ENCODE measurements at regions not wholly inside any gene's neighbourhood (a gene's known extent, or its start where the extent isn't known, plus 50 kb on each side); places are given as distances from the start of the nearest gene placed in this dataset.

DNA sequence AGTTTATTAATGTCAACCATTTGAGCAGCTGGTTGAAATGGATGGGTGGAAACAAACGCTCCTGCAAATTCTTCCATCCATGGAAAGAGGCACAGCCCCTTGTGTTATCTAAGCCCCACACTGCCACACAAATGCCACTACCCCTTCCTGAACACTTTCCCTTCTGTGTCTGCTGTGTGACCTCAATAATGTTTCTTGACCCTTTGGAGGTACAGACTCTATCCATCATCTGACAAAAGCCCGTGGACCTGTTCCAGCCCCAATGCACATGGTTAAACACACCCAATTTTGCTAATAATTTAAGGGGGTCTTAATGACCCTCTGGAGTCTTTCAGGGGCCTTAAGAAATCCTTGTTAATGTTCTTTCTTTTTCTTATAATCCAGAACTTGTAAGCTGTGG lies 482.2 kb upstream of the CFAP20DC start:
- TF ChIP-seq GABPA (IDR thresholded peaks at IDR 0.05; ENCODE audit: low read depth), result no peak
- H3K4me3 ChIP-seq (replicated peaks; ENCODE audit: insufficient read depth, low read length), result no peak overlapping the region
- H3K27me3 ChIP-seq (ENCODE audit: insufficient read depth, poor library complexity, severe bottlenecking), result no peaks in the 10 kb centered on the region
- no peak for DNase-seq (ENCODE audit: low read depth in 1 of 2, low spot score in 1 of 2)
- no peak overlapping the region for H3K27ac ChIP-seq (replicated peaks)

DNA sequence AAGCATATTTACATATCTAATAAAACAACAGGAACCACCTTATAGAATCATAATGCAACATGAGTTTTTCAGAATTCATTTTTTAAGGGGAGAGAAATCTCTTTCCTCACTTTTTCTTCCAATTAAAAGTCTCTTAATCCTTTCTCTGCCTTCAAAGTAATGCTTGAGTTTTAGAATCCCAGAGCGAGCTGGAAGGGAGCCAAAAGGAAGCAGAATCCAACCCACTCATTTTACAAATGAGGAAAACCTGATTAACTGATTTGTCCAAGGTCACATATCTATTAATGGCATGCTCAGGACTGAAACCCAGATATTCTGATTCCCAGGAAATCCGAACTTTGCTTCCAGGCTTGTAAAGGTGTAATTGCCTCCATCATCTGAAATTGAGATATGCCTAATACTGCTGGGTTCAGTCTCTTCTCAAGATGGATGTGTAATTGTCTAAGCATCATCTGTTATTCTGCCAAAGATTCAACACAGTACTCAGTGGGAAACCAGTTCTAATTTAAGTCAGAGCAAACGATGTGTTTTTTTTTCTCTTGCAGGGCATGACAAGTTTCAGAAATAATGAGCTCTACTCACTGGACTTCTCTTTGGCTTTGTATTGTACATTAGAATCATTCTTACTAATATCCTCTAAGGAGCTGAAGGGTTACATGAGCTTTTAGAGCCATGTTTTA lies 481.4 kb upstream of the CFAP20DC start:
- H3K4me3 ChIP-seq (replicated peaks; ENCODE audit: insufficient read depth, low read length), result no peak overlapping the region
- no peaks in the 10 kb centered on the region for H3K27me3 ChIP-seq (ENCODE audit: insufficient read depth, poor library complexity, severe bottlenecking)
- no peak for DNase-seq (ENCODE audit: low read depth in 1 of 2, low spot score in 1 of 2)
- H3K27ac ChIP-seq (replicated peaks), result no peak overlapping the region
- TF ChIP-seq SPI1 (IDR thresholded peaks at IDR 0.05; ENCODE audit: borderline replicate concordance, low read depth) (no peak), POLR2AphosphoS5 (IDR thresholded peaks at IDR 0.05; ENCODE audit: low read depth) (no peak), GABPA (IDR thresholded peaks at IDR 0.05; ENCODE audit: low read depth) (no peak)
- TF ChIP-seq, protein P1, sequence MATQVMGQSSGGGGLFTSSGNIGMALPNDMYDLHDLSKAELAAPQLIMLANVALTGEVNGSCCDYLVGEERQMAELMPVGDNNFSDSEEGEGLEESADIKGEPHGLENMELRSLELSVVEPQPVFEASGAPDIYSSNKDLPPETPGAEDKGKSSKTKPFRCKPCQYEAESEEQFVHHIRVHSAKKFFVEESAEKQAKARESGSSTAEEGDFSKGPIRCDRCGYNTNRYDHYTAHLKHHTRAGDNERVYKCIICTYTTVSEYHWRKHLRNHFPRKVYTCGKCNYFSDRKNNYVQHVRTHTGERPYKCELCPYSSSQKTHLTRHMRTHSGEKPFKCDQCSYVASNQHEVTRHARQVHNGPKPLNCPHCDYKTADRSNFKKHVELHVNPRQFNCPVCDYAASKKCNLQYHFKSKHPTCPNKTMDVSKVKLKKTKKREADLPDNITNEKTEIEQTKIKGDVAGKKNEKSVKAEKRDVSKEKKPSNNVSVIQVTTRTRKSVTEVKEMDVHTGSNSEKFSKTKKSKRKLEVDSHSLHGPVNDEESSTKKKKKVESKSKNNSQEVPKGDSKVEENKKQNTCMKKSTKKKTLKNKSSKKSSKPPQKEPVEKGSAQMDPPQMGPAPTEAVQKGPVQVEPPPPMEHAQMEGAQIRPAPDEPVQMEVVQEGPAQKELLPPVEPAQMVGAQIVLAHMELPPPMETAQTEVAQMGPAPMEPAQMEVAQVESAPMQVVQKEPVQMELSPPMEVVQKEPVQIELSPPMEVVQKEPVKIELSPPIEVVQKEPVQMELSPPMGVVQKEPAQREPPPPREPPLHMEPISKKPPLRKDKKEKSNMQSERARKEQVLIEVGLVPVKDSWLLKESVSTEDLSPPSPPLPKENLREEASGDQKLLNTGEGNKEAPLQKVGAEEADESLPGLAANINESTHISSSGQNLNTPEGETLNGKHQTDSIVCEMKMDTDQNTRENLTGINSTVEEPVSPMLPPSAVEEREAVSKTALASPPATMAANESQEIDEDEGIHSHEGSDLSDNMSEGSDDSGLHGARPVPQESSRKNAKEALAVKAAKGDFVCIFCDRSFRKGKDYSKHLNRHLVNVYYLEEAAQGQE (IDR thresholded peaks at IDR 0.05; ENCODE audit: insufficient replicate concordance, low read depth), result no peak
- TF ChIP-seq, protein P2, sequence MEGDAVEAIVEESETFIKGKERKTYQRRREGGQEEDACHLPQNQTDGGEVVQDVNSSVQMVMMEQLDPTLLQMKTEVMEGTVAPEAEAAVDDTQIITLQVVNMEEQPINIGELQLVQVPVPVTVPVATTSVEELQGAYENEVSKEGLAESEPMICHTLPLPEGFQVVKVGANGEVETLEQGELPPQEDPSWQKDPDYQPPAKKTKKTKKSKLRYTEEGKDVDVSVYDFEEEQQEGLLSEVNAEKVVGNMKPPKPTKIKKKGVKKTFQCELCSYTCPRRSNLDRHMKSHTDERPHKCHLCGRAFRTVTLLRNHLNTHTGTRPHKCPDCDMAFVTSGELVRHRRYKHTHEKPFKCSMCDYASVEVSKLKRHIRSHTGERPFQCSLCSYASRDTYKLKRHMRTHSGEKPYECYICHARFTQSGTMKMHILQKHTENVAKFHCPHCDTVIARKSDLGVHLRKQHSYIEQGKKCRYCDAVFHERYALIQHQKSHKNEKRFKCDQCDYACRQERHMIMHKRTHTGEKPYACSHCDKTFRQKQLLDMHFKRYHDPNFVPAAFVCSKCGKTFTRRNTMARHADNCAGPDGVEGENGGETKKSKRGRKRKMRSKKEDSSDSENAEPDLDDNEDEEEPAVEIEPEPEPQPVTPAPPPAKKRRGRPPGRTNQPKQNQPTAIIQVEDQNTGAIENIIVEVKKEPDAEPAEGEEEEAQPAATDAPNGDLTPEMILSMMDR (IDR thresholded peaks at IDR 0.05; ENCODE audit: insufficient read depth, low read length), result no peak

DNA sequence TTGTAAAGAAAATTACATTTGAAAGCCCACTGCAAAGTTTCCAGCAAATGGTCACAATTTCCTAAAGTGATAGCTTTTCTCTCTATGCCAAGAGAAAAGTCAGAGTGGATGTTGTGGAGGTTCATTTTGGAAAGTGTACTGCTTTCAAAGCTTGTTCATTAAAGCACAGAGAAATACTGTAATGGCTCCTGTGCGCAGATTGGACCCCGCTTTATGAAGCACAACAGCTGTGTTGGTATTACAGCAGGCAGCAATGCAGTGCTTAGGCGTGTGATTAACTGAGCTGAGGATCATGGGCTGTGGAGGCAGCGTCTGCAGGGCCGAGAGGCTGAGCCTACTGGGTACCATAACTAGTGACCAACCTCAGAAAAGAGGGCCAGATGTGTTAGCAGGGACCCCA lies 478.4 kb upstream of the CFAP20DC start:
- Histone ChIP-seq H3K27ac (replicated peaks) (no peak overlapping the region), H3K27me3 (ENCODE audit: insufficient read depth, poor library complexity, severe bottlenecking) (no peaks in the 10 kb centered on the region), H3K4me3 (replicated peaks; ENCODE audit: insufficient read depth, low read length) (no peak overlapping the region)
- DNase-seq (ENCODE audit: low read depth in 1 of 2, low spot score in 1 of 2), result no peak
- TF ChIP-seq POLR2AphosphoS5 (IDR thresholded peaks at IDR 0.05; ENCODE audit: low read depth) (no peak), GABPA (IDR thresholded peaks at IDR 0.05; ENCODE audit: low read depth) (no peak), SPI1 (IDR thresholded peaks at IDR 0.05; ENCODE audit: borderline replicate concordance, low read depth) (no peak)
- TF ChIP-seq, protein P1 (IDR thresholded peaks at IDR 0.05; ENCODE audit: insufficient replicate concordance, low read depth), result no peak
- TF ChIP-seq, protein P2 (IDR thresholded peaks at IDR 0.05; ENCODE audit: insufficient read depth, low read length), result no peak

DNA sequence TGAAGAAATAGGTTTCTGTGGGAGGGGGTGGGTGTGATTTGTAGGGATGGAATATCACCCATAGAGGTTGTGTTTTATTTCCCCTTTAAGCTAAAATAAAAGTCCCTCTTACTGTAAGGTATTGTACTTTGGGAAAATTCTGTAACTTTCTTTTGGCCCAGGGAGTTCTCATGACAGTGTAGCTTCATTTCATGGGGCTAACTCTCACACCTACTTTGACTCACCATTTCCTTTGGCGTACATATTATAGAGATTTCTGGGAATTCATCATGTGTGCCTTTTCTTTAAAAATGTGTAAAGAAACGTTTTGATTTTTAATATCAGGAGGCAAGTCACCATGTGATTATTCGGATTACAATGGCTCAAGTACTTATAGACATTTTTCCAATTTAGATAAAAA lies 477.7 kb upstream of the CFAP20DC start:
- Histone ChIP-seq H3K4me3 (replicated peaks; ENCODE audit: insufficient read depth, low read length) (no peak overlapping the region), H3K27me3 (ENCODE audit: insufficient read depth, poor library complexity, severe bottlenecking) (no peaks in the 10 kb centered on the region), H3K27ac (replicated peaks) (no peak overlapping the region)
- TF ChIP-seq GABPA (IDR thresholded peaks at IDR 0.05; ENCODE audit: low read depth), result no peak
- no peak for TF ChIP-seq POLR2AphosphoS5 (IDR thresholded peaks at IDR 0.05; ENCODE audit: low read depth)
- no peak for TF ChIP-seq SPI1 (IDR thresholded peaks at IDR 0.05; ENCODE audit: borderline replicate concordance, low read depth)
- TF ChIP-seq, protein P1 (IDR thresholded peaks at IDR 0.05; ENCODE audit: insufficient replicate concordance, low read depth), result no peak
- TF ChIP-seq, protein P2 (IDR thresholded peaks at IDR 0.05; ENCODE audit: insufficient read depth, low read length), result no peak
- no peak for DNase-seq (ENCODE audit: low read depth in 1 of 2, low spot score in 1 of 2)

Measured in HL-60 (cell line).